AG04450 (cell line): ENCODE measurements at regions not wholly inside any gene's neighbourhood (a gene's known extent, or its start where the extent isn't known, plus 50 kb on each side); places are given as distances from the start of the nearest gene placed in this dataset.

ENCODE experiments used
- CTCF ChIA-PET: fragments of 300-600, 350-600 bp; formaldehyde crosslinking; extraction: SDS; loops from one replicate; lab custom pipeline; 2022; ENCODE audit warnings: antibody characterized with exemption, inconsistent platforms; lab: Charles Lee
- POLR2A ChIA-PET: fragments of 350-600 bp; formaldehyde crosslinking; extraction: SDS; loops from one replicate; lab custom pipeline; 2021; ENCODE audit warnings: antibody characterized with exemption, inconsistent platforms; lab: Yijun Ruan, JAX
- DNase-seq: peaks from one replicate; pipeline ENCODE4 v3.0.0-alpha.2; 2011; ENCODE audit warnings: low read depth, low spot score
- H3K27ac ChIP-seq: one replicate; pipeline ENCODE4 v1.5.1; 2012; ENCODE audit warnings: low read depth, low read length, control low read depth
- H3K27me3 ChIP-seq: one replicate; pipeline ENCODE4 v1.6.0; 2012; ENCODE audit warnings: low read length; ENCODE audit not compliant: control insufficient read depth, insufficient read depth
- H3K4me3 ChIP-seq: 2 replicates; pipeline ENCODE4 v1.5.1; 2011; ENCODE audit warnings: mild to moderate bottlenecking, low read depth, low read length, control low read depth
- H3K9me3 ChIP-seq: 2 replicates; pipeline ENCODE4 v1.5.1; 2012; ENCODE audit warnings: low read length; ENCODE audit not compliant: control insufficient read depth, insufficient read depth
- CTCF ChIP-seq: IDR thresholded peaks from 2 replicates; pipeline ENCODE4 v1.5.1; 2011; ENCODE audit warnings: low read depth, low read length, control low read depth, inconsistent platforms

DNA sequence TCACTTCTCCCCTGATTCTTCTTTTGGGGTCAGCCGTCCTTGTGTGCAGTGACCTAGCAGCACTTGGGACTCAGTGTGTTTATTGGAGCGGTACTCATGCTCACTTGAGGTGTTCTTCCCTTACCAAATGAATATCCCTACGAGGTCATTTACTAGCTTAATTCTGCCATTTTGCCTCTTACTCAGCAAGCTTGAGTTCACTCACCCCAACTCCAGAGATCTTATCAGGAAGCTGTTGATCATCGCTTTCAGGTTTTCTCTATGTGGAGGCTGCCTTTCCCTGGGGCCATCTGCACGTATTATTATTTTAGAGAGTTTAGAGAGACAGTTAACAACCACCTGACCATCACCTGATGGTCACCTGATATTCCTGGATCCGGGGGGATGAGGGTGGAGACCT is 1466.0 kb upstream of the GOT2 start:
- DNase-seq: no peak
- TF ChIP-seq CTCF: no peak
- peaks cover 12% of the 10 kb centered on the region for H3K9me3 ChIP-seq
- ChIA-PET CTCF (no interaction called here), POLR2A (no interaction called here)
- no peak overlapping the region for H3K4me3 ChIP-seq
- no peak overlapping the region for H3K27ac ChIP-seq
- no peaks in the 10 kb centered on the region for H3K27me3 ChIP-seq

DNA sequence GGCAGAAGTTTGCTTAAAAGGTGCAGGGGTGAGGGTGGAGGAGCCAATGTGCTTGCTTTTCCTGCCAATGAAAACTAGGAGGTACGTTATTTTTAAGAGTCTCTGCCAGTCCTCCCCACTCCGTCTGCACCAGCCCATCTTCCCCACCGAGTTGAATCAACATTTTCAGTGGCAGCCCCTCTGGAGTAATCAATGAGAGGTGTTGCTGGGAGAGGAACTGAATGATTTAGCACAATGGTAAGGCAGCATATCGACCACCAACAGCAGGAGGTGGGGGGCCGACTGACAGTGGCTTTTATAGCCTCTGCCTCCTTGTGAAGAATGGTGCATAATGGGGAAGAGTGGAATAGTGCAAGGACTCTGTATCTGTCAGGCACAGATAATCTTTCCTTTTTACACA is 1465.0 kb upstream of the GOT2 start:
- H3K27ac ChIP-seq: no peak overlapping the region
- ChIA-PET POLR2A (no interaction called here), CTCF (no interaction called here)
- no peak for TF ChIP-seq CTCF
- peaks cover 12% of the 10 kb centered on the region for H3K9me3 ChIP-seq
- no peak overlapping the region for H3K4me3 ChIP-seq
- no peaks in the 10 kb centered on the region for H3K27me3 ChIP-seq
- DNase-seq: no peak

DNA sequence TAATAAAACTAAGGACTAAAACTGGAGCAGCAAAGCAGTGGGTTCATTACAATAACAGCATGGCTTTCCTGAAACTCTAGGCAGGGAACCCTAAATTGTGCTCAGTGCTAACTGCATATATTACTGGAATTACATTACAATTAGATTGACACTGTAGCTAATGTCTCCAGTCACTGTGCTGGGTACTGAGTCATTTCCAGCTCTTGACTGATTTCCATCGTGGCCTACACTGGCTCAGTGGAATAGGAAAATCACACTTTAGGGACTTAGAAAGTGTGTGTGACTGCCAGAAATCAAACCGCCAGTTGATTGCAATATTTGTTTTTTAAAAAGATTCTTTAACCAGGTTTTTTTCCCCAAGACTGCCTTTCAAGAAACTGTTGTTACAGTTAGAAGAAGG is 1447.4 kb upstream of the GOT2 start:
- POLR2A ChIA-PET: no interaction called here
- Histone ChIP-seq H3K27me3 (no peaks in the 10 kb centered on the region), H3K4me3 (no peak overlapping the region), H3K27ac (no peak overlapping the region), H3K9me3 (peaks cover 9% of the 10 kb centered on the region)
- no peak for DNase-seq
- CTCF ChIA-PET: no interaction called here
- no peak for TF ChIP-seq CTCF

DNA sequence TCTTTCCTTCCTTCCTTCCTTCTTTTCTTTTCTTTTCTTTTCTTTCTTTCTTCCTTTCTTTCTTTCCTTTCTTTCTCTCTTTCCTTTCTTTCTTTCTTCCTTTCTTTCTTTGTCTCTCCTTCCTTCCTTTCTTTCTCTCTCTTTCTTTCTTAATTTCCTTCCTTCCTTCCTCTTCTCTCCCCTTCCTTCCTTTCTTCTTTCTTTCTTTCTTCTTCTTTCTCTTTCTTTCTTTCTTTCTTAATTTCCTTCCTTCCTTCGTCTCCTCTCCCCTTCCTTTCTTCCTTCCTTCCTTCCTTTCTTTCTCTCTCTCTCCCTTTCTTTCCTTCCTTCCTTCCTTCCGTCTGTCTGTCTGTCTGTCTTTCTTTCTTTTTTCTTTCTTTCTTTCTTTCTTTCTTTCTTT is 1446.5 kb upstream of the GOT2 start:
- Histone ChIP-seq H3K27me3 (no peaks in the 10 kb centered on the region), H3K9me3 (peaks cover 9% of the 10 kb centered on the region), H3K27ac (no peak overlapping the region), H3K4me3 (no peak overlapping the region)
- ChIA-PET CTCF (no interaction called here), POLR2A (no interaction called here)
- TF ChIP-seq CTCF: no peak
- no peak for DNase-seq

- POLR2A ChIA-PET: no interaction called here
- Histone ChIP-seq H3K9me3 (peaks cover 20% of the 10 kb centered on the region), H3K4me3 (no peak overlapping the region), H3K27ac (no peak overlapping the region), H3K27me3 (no peaks in the 10 kb centered on the region)
- CTCF ChIA-PET: no interaction called here
- TF ChIP-seq CTCF: no peak
- no peak for DNase-seq
These were observed 1436.1 kb upstream of the GOT2 start for GRCh38 chr16:60170196-60170595.
